CD14-positive monocyte (primary cell): ENCODE measurements at regions not wholly inside any gene's neighbourhood (a gene's known extent, or its start where the extent isn't known, plus 50 kb on each side); places are given as distances from the start of the nearest gene placed in this dataset.

Experiments used
- DNase-seq, 3 donors: peaks; one replicate each; pipeline ENCODE4 v3.0.0-alpha.2; 2011 to 2022
- H2AFZ ChIP-seq: 2 replicates; pipeline ENCODE4 v1.6.0; 2012; ENCODE audit warnings: mild to moderate bottlenecking, low read depth, low read length, inconsistent platforms; ENCODE audit not compliant: insufficient read depth, poor library complexity, severe bottlenecking
- H3K27ac ChIP-seq, 2 donors: 1 replicate in 1 of 2; 2 replicates in 1 of 2; pipeline ENCODE4 v1.5.1; 2012 to 2013; ENCODE audit warnings: low read length in 2 of 2, control low read depth in 1 of 2, inconsistent platforms in 1 of 2, low read depth in 1 of 2, mild to moderate bottlenecking in 1 of 2
- H3K27me3 ChIP-seq, 2 donors: one replicate each; pipeline versions ENCODE4 v1.6.0 to v1.6.1; 2011 to 2013; ENCODE audit warnings: low read length in 2 of 2; ENCODE audit not compliant: control insufficient read depth in 2 of 2, insufficient read depth in 2 of 2
- H3K36me3 ChIP-seq, 2 donors: replicated peaks in 1 of 2; 1 replicate in 1 of 2; 2 replicates in 1 of 2; pipeline versions ENCODE4 v1.5.1 to v1.6.1; 2012 to 2013; ENCODE audit warnings: low read length in 2 of 2, control low read depth in 1 of 2, inconsistent platforms in 1 of 2, mild to moderate bottlenecking in 1 of 2; ENCODE audit not compliant: insufficient read depth in 2 of 2, control insufficient read depth in 1 of 2
- H3K4me1 ChIP-seq, 2 donors: 1 replicate in 1 of 2; 2 replicates in 1 of 2; pipeline versions ENCODE4 v1.5.1 to v1.6.1; 2012 to 2013; ENCODE audit warnings: low read length in 2 of 2, control low read depth in 1 of 2, inconsistent platforms in 1 of 2, mild to moderate bottlenecking in 1 of 2, moderate library complexity in 1 of 2; ENCODE audit not compliant: insufficient read depth in 2 of 2, control insufficient read depth in 1 of 2
- H3K4me2 ChIP-seq: replicated peaks from 2 replicates; pipeline ENCODE3; 2012; ENCODE audit warnings: low read length, moderate library complexity, mild to moderate bottlenecking; ENCODE audit not compliant: poor library complexity, severe bottlenecking; ENCODE audit errors: extremely low read depth
- H3K4me3 ChIP-seq, 3 experiments: fragments of 200-600 bp in 1 of 3; sonication (generic) in 1 of 3; replicated peaks in 1 of 3; 1 replicate in 2 of 3; 2 replicates in 1 of 3; pipeline ENCODE4 v1.5.1; 2011 to 2013; ENCODE audit warnings: low read length in 3 of 3, mild to moderate bottlenecking in 3 of 3, control low read depth in 2 of 3, low read depth in 2 of 3, inconsistent platforms in 1 of 3, moderate library complexity in 1 of 3
- H3K79me2 ChIP-seq: 2 replicates; pipeline ENCODE4 v1.6.0; 2012; ENCODE audit warnings: mild to moderate bottlenecking, control low read depth, inconsistent platforms, low read length, moderate library complexity; ENCODE audit not compliant: insufficient read depth
- H3K9ac ChIP-seq: 2 replicates; pipeline ENCODE4 v1.6.0; 2017; ENCODE audit warnings: low read length, mild to moderate bottlenecking; ENCODE audit not compliant: insufficient read depth, poor library complexity, severe bottlenecking
- H3K9me3 ChIP-seq, 2 donors: replicated peaks in 1 of 2; 1 replicate in 1 of 2; 2 replicates in 1 of 2; pipeline versions ENCODE4 v1.5.1 to v1.6.1; 2012 to 2013; ENCODE audit warnings: low read length in 2 of 2, control low read depth in 1 of 2; ENCODE audit not compliant: control insufficient read depth in 1 of 2, insufficient read depth in 1 of 2
- H4K20me1 ChIP-seq: 2 replicates; pipeline ENCODE4 v1.6.0; 2012; ENCODE audit warnings: mild to moderate bottlenecking, low read length, control low read depth, moderate library complexity; ENCODE audit not compliant: insufficient read depth
- H3K27ac Mint-ChIP-seq, 7 donors: one replicate each; pipeline ENCODE4 v1.8.0; 2020; ENCODE audit warnings: mild to moderate bottlenecking in 7 of 7, mixed read lengths in 7 of 7, moderate library complexity in 6 of 7, inconsistent platforms in 2 of 7
- H3K27me3 Mint-ChIP-seq, 3 donors: one replicate each; pipeline ENCODE4 v1.8.0; 2021 to 2022; ENCODE audit warnings: low read depth in 3 of 3, mild to moderate bottlenecking in 3 of 3, mixed read lengths in 3 of 3, moderate library complexity in 3 of 3, inconsistent platforms in 1 of 3
- H3K36me3 Mint-ChIP-seq, 2 donors: one replicate each; pipeline ENCODE4 v1.8.0; 2020; ENCODE audit warnings: mixed read lengths in 2 of 2, inconsistent platforms in 1 of 2, mild to moderate bottlenecking in 1 of 2
- H3K4me1 Mint-ChIP-seq: one replicate; pipeline ENCODE4 v1.8.0; 2020; ENCODE audit warnings: mild to moderate bottlenecking, mixed read lengths
- H3K4me3 Mint-ChIP-seq, 2 donors: one replicate each; pipeline ENCODE4 v1.8.0; 2020; ENCODE audit warnings: mild to moderate bottlenecking in 2 of 2, mixed read lengths in 2 of 2, moderate library complexity in 1 of 2
- H3K9me3 Mint-ChIP-seq, 7 donors: one replicate each; pipeline ENCODE4 v1.8.0; 2020 to 2022; ENCODE audit warnings: mixed read lengths in 7 of 7, mild to moderate bottlenecking in 6 of 7, moderate library complexity in 6 of 7, inconsistent platforms in 2 of 7
- CTCF ChIP-seq: fragments of 200-600 bp; IDR thresholded peaks from one replicate; pipeline ENCODE4 v1.8.0; 2022; ENCODE audit warnings: antibody characterized with exemption, mild to moderate bottlenecking
- WGBS: methylation state at CpG from one replicate; pipeline ENCODE4 v1.1.5; 2013; ENCODE audit warnings: missing lambda C conversion rate; ENCODE audit not compliant: insufficient coverage; 5-methylcytosine and 5-hydroxymethylcytosine counted together
- intact Hi-C, 2 donors: fragments of 100-400 bp; cut with micrococcal nuclease; formaldehyde crosslinking; loops; one replicate each; pipeline versions ENCODE4 v1.15.0 to v1.15.1; 2023

- Mint-ChIP-seq H3K9me3 (no peaks in the 10 kb centered on the region), H3K4me3 (no peak overlapping the region)
- H3K4me1 ChIP-seq = no peaks in the 10 kb centered on the region
These were observed 391.5 kb downstream of the CD83 start for GRCh38 chr6:14509120-14509519.

GRCh38 chr6:14510038-14510437, 392.5 kb downstream of the CD83 start:
- Histone ChIP-seq H3K9me3 (no peaks in the 10 kb centered on the region), H2AFZ (no peak overlapping the region), H3K79me2 (no peaks in the 10 kb centered on the region), H3K4me3 (no peak overlapping the region), H3K4me1 (no peaks in the 10 kb centered on the region), H3K36me3 (no peaks in the 10 kb centered on the region), H3K4me2 (no peak overlapping the region), H3K27ac (no peak overlapping the region), H3K9ac (no peak overlapping the region), H4K20me1 (no peaks in the 10 kb centered on the region), H3K27me3 (no peaks in the 10 kb centered on the region)
- peaks cover 2% of the 10 kb centered on the region for H3K4me1 Mint-ChIP-seq
- H3K27me3 Mint-ChIP-seq = peaks cover 1 to 4% (median 3%) of the 10 kb centered on the region in 3 donors
- no peak overlapping the region for H3K27ac Mint-ChIP-seq
- intact Hi-C loops = no loop called here
- H3K4me3 Mint-ChIP-seq = no peak overlapping the region
- WGBS = 88% methylated on average over 2 of the region's 6 CpGs
- no peak for DNase-seq
- no peaks in the 10 kb centered on the region for H3K9me3 Mint-ChIP-seq
- TF ChIP-seq CTCF = no peak
- peaks cover 0 to 3% of the 10 kb centered on the region in 2 donors for H3K36me3 Mint-ChIP-seq

More at GRCh38 chr6:14509120-14509519, 391.5 kb downstream of the CD83 start:
- no peak for TF ChIP-seq CTCF
- Histone ChIP-seq H3K36me3 (no peaks in the 10 kb centered on the region), H3K79me2 (no peaks in the 10 kb centered on the region), H3K4me2 (no peak overlapping the region), H3K27ac (no peak overlapping the region), H4K20me1 (no peaks in the 10 kb centered on the region), H3K27me3 (no peaks in the 10 kb centered on the region), H2AFZ (no peak overlapping the region), H3K4me3 (no peak overlapping the region), H3K9ac (no peak overlapping the region), H3K9me3 (no peaks in the 10 kb centered on the region)
- H3K27me3 Mint-ChIP-seq = peaks cover 0 to 4% (median 3%) of the 10 kb centered on the region in 3 donors
- intact Hi-C loops = no loop called here
- H3K27ac Mint-ChIP-seq = peak overlapping the region in 2 of 7 donors; percentile 8 to 24
- peaks cover 0 to 3% of the 10 kb centered on the region in 2 donors for H3K36me3 Mint-ChIP-seq
- DNase-seq = no peak
- WGBS = 100% methylated on average over 2 of the region's 5 CpGs
- peaks cover 2% of the 10 kb centered on the region for H3K4me1 Mint-ChIP-seq
